ENCODE measurements at regions not wholly inside any gene's neighbourhood (a gene's known extent, or its start where the extent isn't known, plus 50 kb on each side); places are given as distances from the start of the nearest gene placed in this dataset.

- Histone ChIP-seq H3K18ac (ENCODE audit: low read depth, low read length) (no peak overlapping the region), H3K27me3 (ENCODE audit: control insufficient read depth, insufficient read depth, low read length) (no peaks in the 10 kb centered on the region), H2BK120ac (ENCODE audit: low read depth, low read length) (no peak overlapping the region), H3K9me3 (ENCODE audit: control insufficient read depth, insufficient read depth, low read length) (peaks cover 8% of the 10 kb centered on the region), H2AFZ (replicated peaks; ENCODE audit: low read length, poor library complexity) (no peak overlapping the region), H3K14ac (replicated peaks; ENCODE audit: low read depth, low read length) (no peak overlapping the region), H3K9ac (ENCODE audit: low read depth, low read length) (no peak overlapping the region), H4K91ac (ENCODE audit: insufficient read depth, low read depth, low read length) (no peak overlapping the region), H2AK9ac (replicated peaks; ENCODE audit: low read depth, low read length, poor library complexity) (no peak overlapping the region), H3K27ac (ENCODE audit: insufficient read depth, low read length) (no peak overlapping the region), H3K9me1 (ENCODE audit: insufficient read depth, low read length) (no peaks in the 10 kb centered on the region), H4K5ac (ENCODE audit: low read depth, low read length) (no peak overlapping the region), H3K4me3 (ENCODE audit: insufficient read depth, low read depth, low read length) (no peak overlapping the region), H2BK5ac (ENCODE audit: low read depth, low read length, poor library complexity, severe bottlenecking) (no peak overlapping the region), H3K79me1 (ENCODE audit: low read depth in 1 of 2, low read length in 2 of 2) (no peaks in the 10 kb centered on the region), H2BK15ac (ENCODE audit: low read depth, low read length) (no peak overlapping the region), H3K36me3 (ENCODE audit: control insufficient read depth, insufficient read depth, low read length) (no peaks in the 10 kb centered on the region), H3K4ac (ENCODE audit: low read depth, low read length) (no peak overlapping the region), H2AK5ac (ENCODE audit: low read depth, low read length) (no peak overlapping the region), H3K23ac (ENCODE audit: low read depth, low read length) (no peak overlapping the region), H4K8ac (ENCODE audit: low read depth in 2 of 2, low read length in 2 of 2) (no peak overlapping the region), H3K4me1 (ENCODE audit: control insufficient read depth, insufficient read depth, low read length) (no peaks in the 10 kb centered on the region), H2BK20ac (ENCODE audit: low read depth, low read length) (no peak overlapping the region), H3K4me2 (ENCODE audit: low read depth, low read length) (no peak overlapping the region), H4K20me1 (ENCODE audit: insufficient read depth, low read length) (no peaks in the 10 kb centered on the region), H3K56ac (ENCODE audit: extremely low read depth, insufficient read depth, low read length) (no peak overlapping the region)
- in situ Hi-C loops (cut with MboI; ENCODE audit: low sequenced_read_pairs): no loop called here
- intact Hi-C loops (cut with micrococcal nuclease): no loop called here
- ChIA-PET POLR2A (ENCODE audit: unreplicated experiment) (no interaction called here), CTCF (no interaction called here)
- dilution Hi-C loops (cut with HindIII; ENCODE audit: low sequenced_read_pairs, unreplicated experiment): no loop called here
- TF ChIP-seq CEBPB (IDR thresholded peaks at IDR 0.05; ENCODE audit: low read depth, low read length): no peak
- TF ChIP-seq BHLHE40 (IDR thresholded peaks at IDR 0.05; ENCODE audit: low read depth, low read length): no peak
- no peak for TF ChIP-seq CTCF (conservative IDR thresholded peaks at IDR 0.05; ENCODE audit: low read depth, low read length)
- no peak for TF ChIP-seq RAD21 (IDR thresholded peaks at IDR 0.05; ENCODE audit: low read length)
- TF ChIP-seq RFX5 (IDR thresholded peaks at IDR 0.05; ENCODE audit: low read depth, low read length): no peak
- TF ChIP-seq CHD1 (IDR thresholded peaks at IDR 0.05; ENCODE audit: low read depth, low read length): no peak
- TF ChIP-seq RCOR1 (IDR thresholded peaks at IDR 0.05; ENCODE audit: insufficient replicate concordance, low read length): no peak
- TF ChIP-seq POLR2A (IDR thresholded peaks at IDR 0.05; ENCODE audit: low read depth, low read length): no peak
- no peak for TF ChIP-seq NFE2L2 (IDR thresholded peaks at IDR 0.05; ENCODE audit: low read depth, low read length)
- no peak for TF ChIP-seq USF2 (IDR thresholded peaks at IDR 0.05; ENCODE audit: low read depth, low read length)
- no peak for TF ChIP-seq MXI1 (IDR thresholded peaks at IDR 0.05; ENCODE audit: borderline replicate concordance, low read depth, low read length)
- no peak for TF ChIP-seq MAZ (IDR thresholded peaks at IDR 0.05; ENCODE audit: borderline replicate concordance, low read depth, low read length)
- TF ChIP-seq ELK1 (IDR thresholded peaks at IDR 0.05; ENCODE audit: borderline replicate concordance, low read depth, low read length): no peak
- no peak for TF ChIP-seq MAFK (IDR thresholded peaks at IDR 0.05; ENCODE audit: low read depth, low read length)
- DNase-seq (no peak), ATAC-seq (ENCODE audit: low read depth) (no peak)
- BruUV-seq (replicated peaks): no TSS peak
- WGBS, 2 experiments (ENCODE audit: extremely low coverage in 2 of 2, insufficient read length in 1 of 2): 20% methylated on average over 5 of the region's 5 CpGs; no CpG with 5 or more reads in 1 of the 2 experiments
Measured at GRCh38 chr15:20658024-20658423, 116.4 kb upstream of the GOLGA6L6 start.
